Activated CD4-positive, alpha-beta memory T cell treated with anti-CD3 and anti-CD28 coated beads, Interleukin-2, amount 10 ng/mL, durations not matched to agents 7 days and 5 days (primary cell): ENCODE measurements at regions not wholly inside any gene's neighbourhood (a gene's known extent, or its start where the extent isn't known, plus 50 kb on each side); places are given as distances from the start of the nearest gene placed in this dataset.

ENCODE experiments used
- CTCF ChIA-PET: fragments of 350-600 bp; sonication (Branson Sonifier 250); formaldehyde crosslinking; loops from one replicate; lab custom pipeline; 2021; ENCODE audit warnings: antibody characterized with exemption, inconsistent platforms; lab: Charles Lee
- POLR2A ChIA-PET: fragments of 350-600 bp; sonication (Branson Sonifier 250); formaldehyde crosslinking; loops from one replicate; lab custom pipeline; 2021; ENCODE audit warnings: antibody characterized with exemption; lab: Charles Lee
- DNase-seq: peaks from one replicate; pipeline ENCODE4 v3.0.0-alpha.2; 2020
- H3K27ac Mint-ChIP-seq: one replicate; pipeline ENCODE4 v1.8.0; 2021; ENCODE audit warnings: mild to moderate bottlenecking, mixed read lengths
- H3K27me3 Mint-ChIP-seq: one replicate; pipeline ENCODE4 v1.8.0; 2021; ENCODE audit warnings: mixed read lengths
- H3K36me3 Mint-ChIP-seq: one replicate; pipeline ENCODE4 v1.8.0; 2021; ENCODE audit warnings: low read depth, mixed read lengths
- H3K4me1 Mint-ChIP-seq: one replicate; pipeline ENCODE4 v1.8.0; 2021; ENCODE audit warnings: mixed read lengths
- H3K4me3 Mint-ChIP-seq: one replicate; pipeline ENCODE4 v1.8.0; 2021; ENCODE audit warnings: mild to moderate bottlenecking, mixed read lengths
- H3K9me3 Mint-ChIP-seq: one replicate; pipeline ENCODE4 v1.8.0; 2021; ENCODE audit warnings: mixed read lengths

GRCh38 chr20:52275181-52275691, 83.7 kb upstream of the ZFP64 start:
- DNase-seq = no peak
- Mint-ChIP-seq H3K9me3 (no peaks in the 10 kb centered on the region), H3K27me3 (peaks cover 4% of the 10 kb centered on the region), H3K36me3 (no peaks in the 10 kb centered on the region), H3K4me3 (no peak overlapping the region), H3K4me1 (no peaks in the 10 kb centered on the region), H3K27ac (no peak overlapping the region)
- POLR2A ChIA-PET = no interaction called here
- CTCF ChIA-PET = no interaction called here

- Mint-ChIP-seq H3K27me3 (no peaks in the 10 kb centered on the region), H3K9me3 (no peaks in the 10 kb centered on the region), H3K36me3 (no peaks in the 10 kb centered on the region), H3K27ac (no peak overlapping the region), H3K4me3 (no peak overlapping the region), H3K4me1 (no peaks in the 10 kb centered on the region)
- no peak for DNase-seq
- ChIA-PET CTCF (no interaction called here), POLR2A (no interaction called here)
Measured at GRCh38 chr20:52270696-52271095, 79.1 kb upstream of the ZFP64 start.

GRCh38 chr20:52270001-52270606, 78.5 kb upstream of the ZFP64 start:
- H3K9me3 Mint-ChIP-seq = no peaks in the 10 kb centered on the region
- DNase-seq = no peak
- no peaks in the 10 kb centered on the region for H3K4me1 Mint-ChIP-seq
- POLR2A ChIA-PET = no interaction called here
- CTCF ChIA-PET = no interaction called here
- no peaks in the 10 kb centered on the region for H3K36me3 Mint-ChIP-seq
- no peak overlapping the region for H3K27ac Mint-ChIP-seq
- H3K27me3 Mint-ChIP-seq = no peaks in the 10 kb centered on the region
- H3K4me3 Mint-ChIP-seq = no peak overlapping the region

- Mint-ChIP-seq H3K9me3 (no peaks in the 10 kb centered on the region), H3K27me3 (no peaks in the 10 kb centered on the region), H3K36me3 (no peaks in the 10 kb centered on the region), H3K27ac (no peak overlapping the region), H3K4me3 (no peak overlapping the region), H3K4me1 (no peaks in the 10 kb centered on the region)
- POLR2A ChIA-PET = no interaction called here
- no peak for DNase-seq
- CTCF ChIA-PET = no interaction called here
Measured at GRCh38 chr20:52269321-52269720, 77.7 kb upstream of the ZFP64 start.

- H3K27me3 Mint-ChIP-seq = peaks cover 3% of the 10 kb centered on the region
- H3K4me1 Mint-ChIP-seq = no peaks in the 10 kb centered on the region
- H3K36me3 Mint-ChIP-seq = no peaks in the 10 kb centered on the region
- H3K27ac Mint-ChIP-seq = no peak overlapping the region
- H3K4me3 Mint-ChIP-seq = no peak overlapping the region
- ChIA-PET POLR2A (no interaction called here), CTCF (no interaction called here)
- H3K9me3 Mint-ChIP-seq = no peaks in the 10 kb centered on the region
- DNase-seq = no peak
Measured at GRCh38 chr20:52268184-52268749, 76.7 kb upstream of the ZFP64 start.

GRCh38 chr20:52267418-52267817, 75.8 kb upstream of the ZFP64 start:
- H3K27ac Mint-ChIP-seq = no peak overlapping the region
- H3K9me3 Mint-ChIP-seq = no peaks in the 10 kb centered on the region
- peaks cover 8% of the 10 kb centered on the region for H3K27me3 Mint-ChIP-seq
- DNase-seq = no peak
- no peaks in the 10 kb centered on the region for H3K4me1 Mint-ChIP-seq
- no peaks in the 10 kb centered on the region for H3K36me3 Mint-ChIP-seq
- no peak overlapping the region for H3K4me3 Mint-ChIP-seq
- ChIA-PET POLR2A (no interaction called here), CTCF (no interaction called here)

GRCh38 chr20:52263757-52264156, 72.2 kb upstream of the ZFP64 start:
- Mint-ChIP-seq H3K27me3 (peaks cover 9% of the 10 kb centered on the region), H3K4me1 (no peaks in the 10 kb centered on the region), H3K9me3 (no peaks in the 10 kb centered on the region), H3K36me3 (no peaks in the 10 kb centered on the region), H3K4me3 (no peak overlapping the region), H3K27ac (no peak overlapping the region)
- DNase-seq = no peak
- CTCF ChIA-PET = no interaction called here
- POLR2A ChIA-PET = no interaction called here

GRCh38 chr20:52261792-52262191, 70.2 kb upstream of the ZFP64 start:
- H3K4me1 Mint-ChIP-seq = no peaks in the 10 kb centered on the region
- peaks cover 2% of the 10 kb centered on the region for H3K9me3 Mint-ChIP-seq
- peaks cover 9% of the 10 kb centered on the region for H3K27me3 Mint-ChIP-seq
- CTCF ChIA-PET = no interaction called here
- H3K27ac Mint-ChIP-seq = no peak overlapping the region
- no peak overlapping the region for H3K4me3 Mint-ChIP-seq
- POLR2A ChIA-PET = no interaction called here
- no peaks in the 10 kb centered on the region for H3K36me3 Mint-ChIP-seq
- DNase-seq = no peak

GRCh38 chr20:52259295-52259694, 67.7 kb upstream of the ZFP64 start:
- Mint-ChIP-seq H3K9me3 (peaks cover 2% of the 10 kb centered on the region), H3K27ac (no peak overlapping the region), H3K27me3 (peaks cover 9% of the 10 kb centered on the region), H3K36me3 (no peaks in the 10 kb centered on the region), H3K4me1 (no peaks in the 10 kb centered on the region), H3K4me3 (no peak overlapping the region)
- ChIA-PET CTCF (no interaction called here), POLR2A (no interaction called here)
- DNase-seq = no peak

- CTCF ChIA-PET = no interaction called here
- no peaks in the 10 kb centered on the region for H3K36me3 Mint-ChIP-seq
Measured at GRCh38 chr20:52256454-52256853, 64.9 kb upstream of the ZFP64 start.

GRCh38 chr20:52252664-52253063, 61.1 kb upstream of the ZFP64 start:
- Mint-ChIP-seq H3K9me3 (no peaks in the 10 kb centered on the region), H3K27ac (no peak overlapping the region), H3K4me3 (no peak overlapping the region), H3K4me1 (no peaks in the 10 kb centered on the region), H3K36me3 (no peaks in the 10 kb centered on the region), H3K27me3 (no peaks in the 10 kb centered on the region)
- DNase-seq = no peak
- ChIA-PET CTCF (no interaction called here), POLR2A (no interaction called here)

More at GRCh38 chr20:52256454-52256853, 64.9 kb upstream of the ZFP64 start:
- Mint-ChIP-seq H3K27ac (no peak overlapping the region), H3K27me3 (no peaks in the 10 kb centered on the region), H3K4me1 (no peaks in the 10 kb centered on the region), H3K9me3 (peaks cover 2% of the 10 kb centered on the region), H3K4me3 (no peak overlapping the region)
- POLR2A ChIA-PET = no interaction called here
- DNase-seq = no peak

GRCh38 chr20:52251827-52252226, 60.2 kb upstream of the ZFP64 start:
- DNase-seq = no peak
- H3K27me3 Mint-ChIP-seq = no peaks in the 10 kb centered on the region
- H3K27ac Mint-ChIP-seq = no peak overlapping the region
- no peaks in the 10 kb centered on the region for H3K36me3 Mint-ChIP-seq
- H3K4me3 Mint-ChIP-seq = no peak overlapping the region
- POLR2A ChIA-PET = no interaction called here
- no peaks in the 10 kb centered on the region for H3K9me3 Mint-ChIP-seq
- CTCF ChIA-PET = no interaction called here
- no peaks in the 10 kb centered on the region for H3K4me1 Mint-ChIP-seq

GRCh38 chr20:52251136-52251700, 59.6 kb upstream of the ZFP64 start:
- Mint-ChIP-seq H3K27ac (no peak overlapping the region), H3K36me3 (no peaks in the 10 kb centered on the region), H3K27me3 (no peaks in the 10 kb centered on the region), H3K4me3 (no peak overlapping the region), H3K9me3 (no peaks in the 10 kb centered on the region), H3K4me1 (no peaks in the 10 kb centered on the region)
- DNase-seq = no peak
- CTCF ChIA-PET = no interaction called here
- POLR2A ChIA-PET = no interaction called here

- H3K27me3 Mint-ChIP-seq = no peaks in the 10 kb centered on the region
- POLR2A ChIA-PET = no interaction called here
- CTCF ChIA-PET = no interaction called here
Measured at GRCh38 chr20:52247548-52247947, 56.0 kb upstream of the ZFP64 start.

More at GRCh38 chr20:52247548-52247947, 56.0 kb upstream of the ZFP64 start:
- DNase-seq = no peak
- no peak overlapping the region for H3K27ac Mint-ChIP-seq
- H3K9me3 Mint-ChIP-seq = no peaks in the 10 kb centered on the region
- no peak overlapping the region for H3K4me3 Mint-ChIP-seq
- H3K36me3 Mint-ChIP-seq = no peaks in the 10 kb centered on the region
- H3K4me1 Mint-ChIP-seq = no peaks in the 10 kb centered on the region
